Stimulated activated CD4-positive, alpha-beta T cell treated with anti-CD3 and anti-CD28 coated beads, Interleukin-4, amount 100 ng/mL, for 4 hours (primary cell): ENCODE measurements at regions not wholly inside any gene's neighbourhood (a gene's known extent, or its start where the extent isn't known, plus 50 kb on each side); places are given as distances from the start of the nearest gene placed in this dataset.

ENCODE experiments used
- DNase-seq, 2 experiments: peaks; one replicate each; pipeline ENCODE4 v3.0.0-alpha.2; 2020

DNA sequence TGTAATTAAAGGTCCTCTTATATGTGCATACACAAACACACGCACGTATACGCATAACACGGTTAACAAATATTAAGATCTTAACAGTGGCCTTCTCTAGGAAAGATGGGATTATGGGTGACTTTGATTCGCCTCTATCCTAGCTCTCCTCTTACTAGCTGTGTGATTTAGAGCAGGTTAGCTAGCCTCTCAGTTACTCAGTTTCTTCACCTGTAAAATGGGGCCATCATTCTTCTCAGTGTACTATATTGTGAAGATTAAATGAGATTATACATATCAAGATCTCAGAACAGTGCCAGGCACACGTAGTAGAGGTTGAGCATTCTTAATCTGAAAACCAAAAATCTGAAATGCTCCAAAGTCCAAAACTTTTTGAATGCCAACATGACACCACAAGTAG lies 159.3 kb downstream of the BCOR start:
- DNase-seq = no peak

DNA sequence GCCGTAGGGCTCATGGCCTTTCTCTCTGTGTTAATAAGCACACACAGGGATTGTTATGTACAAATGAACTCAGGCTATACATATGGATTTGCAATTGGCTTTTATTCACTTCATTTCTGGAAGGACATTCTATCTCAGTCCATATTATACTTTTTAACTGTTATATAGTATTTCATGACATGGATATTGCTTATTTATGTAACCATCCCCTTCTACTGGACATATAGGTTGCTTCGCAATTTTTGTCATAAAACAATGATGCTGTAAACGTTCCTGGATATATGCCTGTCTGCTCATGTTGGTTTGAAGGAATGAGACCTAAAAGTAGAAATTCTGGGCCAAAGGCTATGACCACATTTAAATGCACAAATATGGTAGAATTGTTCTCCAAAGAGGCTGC lies 158.1 kb downstream of the BCOR start:
- no peak for DNase-seq

DNA sequence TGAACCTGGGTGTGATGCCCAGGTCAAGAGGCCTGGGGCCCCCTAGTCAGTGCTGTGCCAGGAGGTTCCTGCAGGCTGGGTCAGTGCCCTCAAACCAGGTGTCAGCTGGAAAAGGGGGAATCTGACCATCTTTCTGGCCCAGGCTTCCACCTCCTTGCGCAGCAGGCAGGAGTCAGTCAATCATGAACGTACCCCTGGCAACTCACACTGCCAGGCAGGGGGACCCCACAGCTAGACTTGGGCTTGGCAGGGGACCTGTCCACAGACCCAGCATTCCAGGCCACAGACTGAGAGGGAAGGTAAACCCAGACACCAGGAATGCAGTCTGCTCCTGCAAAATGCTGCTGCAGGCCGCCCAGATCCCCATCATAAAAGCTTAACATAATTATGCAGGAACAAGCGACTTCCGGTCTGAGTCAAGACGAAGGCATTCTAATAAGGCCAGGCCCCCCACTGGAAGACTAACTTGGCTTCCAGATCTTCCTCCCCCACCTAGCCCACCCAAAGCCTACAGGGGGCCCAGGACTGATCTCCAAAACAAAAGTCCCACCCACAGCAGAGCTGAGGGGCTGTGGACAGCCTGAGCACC lies 156.3 kb downstream of the BCOR start:
- no peak for DNase-seq

DNA sequence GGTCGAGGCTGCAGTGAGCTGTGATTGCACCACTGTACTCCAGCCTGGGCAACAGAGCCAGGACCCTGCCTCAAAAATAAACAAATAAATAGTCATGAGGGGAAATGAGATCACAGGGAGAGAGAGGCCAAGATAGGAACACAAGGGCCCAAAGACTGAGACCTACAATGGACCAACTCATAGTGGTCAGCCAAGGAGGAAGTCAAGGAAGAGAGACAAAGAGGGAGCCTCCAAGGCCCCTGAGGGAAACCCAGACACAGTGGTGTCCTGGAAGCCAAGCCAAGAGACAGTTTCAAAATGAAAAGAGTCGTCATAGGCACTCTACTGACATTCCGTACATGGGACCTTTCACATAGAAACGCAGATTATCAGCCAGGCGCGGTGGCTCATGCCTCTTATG lies 153.3 kb downstream of the BCOR start:
- no peak for DNase-seq

DNA sequence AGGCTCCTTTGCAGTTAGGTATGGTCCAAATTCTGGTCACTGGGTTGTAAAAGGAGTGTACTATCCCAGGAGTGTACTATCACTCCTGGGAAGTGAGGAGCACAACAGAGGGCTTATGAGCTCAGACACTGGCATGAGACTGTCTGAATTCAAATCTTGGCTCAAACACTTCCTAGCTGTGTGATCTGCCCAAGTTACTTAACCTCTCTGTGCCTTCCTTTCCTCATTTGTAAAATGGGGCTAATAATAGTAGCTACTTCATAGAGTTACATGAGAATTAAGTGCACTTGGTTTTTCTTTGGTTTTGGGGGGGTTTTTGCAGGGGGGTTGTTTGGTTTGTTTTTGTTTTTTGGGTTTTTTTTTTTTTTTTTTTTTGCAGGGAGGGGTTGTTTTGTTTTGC lies 152.0 kb downstream of the BCOR start:
- DNase-seq = no peak

DNA sequence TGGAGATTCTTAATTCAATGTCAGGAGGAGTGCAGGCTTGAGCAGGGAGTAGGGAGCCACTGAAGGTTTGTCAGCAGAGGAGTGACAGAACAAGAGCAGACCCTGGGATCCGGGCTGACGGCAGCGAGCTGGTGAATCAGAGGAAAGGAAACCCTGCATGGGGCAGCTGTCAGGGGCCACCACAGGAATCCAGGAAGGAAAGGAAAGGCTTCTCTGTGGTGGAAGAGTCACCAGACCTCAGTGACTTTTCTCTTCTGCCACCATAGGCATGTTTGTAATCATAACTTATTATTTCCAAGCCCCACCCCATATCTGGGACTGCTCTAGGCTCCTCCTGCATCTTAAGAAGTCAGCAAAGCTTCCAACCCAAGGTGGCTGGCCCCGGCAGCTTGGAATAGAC lies 150.9 kb downstream of the BCOR start:
- DNase-seq = no peak

DNA sequence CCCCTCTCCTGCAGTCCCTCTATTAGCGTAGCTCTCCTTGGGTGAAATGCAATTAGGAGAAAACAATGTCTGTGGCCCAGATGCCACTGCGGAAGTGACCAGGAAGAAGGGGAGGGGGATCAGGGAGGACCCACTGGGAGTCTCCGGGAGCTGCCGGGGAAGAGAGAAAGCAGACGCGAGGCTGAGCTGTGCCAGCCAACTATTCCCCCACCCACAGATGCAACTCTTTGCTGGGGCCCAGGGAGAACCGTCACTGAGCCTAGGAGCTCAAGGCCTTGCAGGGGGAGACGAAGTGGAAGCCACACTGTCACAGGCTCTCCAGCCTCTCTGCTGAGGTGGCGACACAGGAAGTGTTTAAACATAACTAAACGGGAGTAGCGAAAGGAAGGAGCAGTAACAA lies 149.2 kb downstream of the BCOR start:
- DNase-seq = no peak

DNA sequence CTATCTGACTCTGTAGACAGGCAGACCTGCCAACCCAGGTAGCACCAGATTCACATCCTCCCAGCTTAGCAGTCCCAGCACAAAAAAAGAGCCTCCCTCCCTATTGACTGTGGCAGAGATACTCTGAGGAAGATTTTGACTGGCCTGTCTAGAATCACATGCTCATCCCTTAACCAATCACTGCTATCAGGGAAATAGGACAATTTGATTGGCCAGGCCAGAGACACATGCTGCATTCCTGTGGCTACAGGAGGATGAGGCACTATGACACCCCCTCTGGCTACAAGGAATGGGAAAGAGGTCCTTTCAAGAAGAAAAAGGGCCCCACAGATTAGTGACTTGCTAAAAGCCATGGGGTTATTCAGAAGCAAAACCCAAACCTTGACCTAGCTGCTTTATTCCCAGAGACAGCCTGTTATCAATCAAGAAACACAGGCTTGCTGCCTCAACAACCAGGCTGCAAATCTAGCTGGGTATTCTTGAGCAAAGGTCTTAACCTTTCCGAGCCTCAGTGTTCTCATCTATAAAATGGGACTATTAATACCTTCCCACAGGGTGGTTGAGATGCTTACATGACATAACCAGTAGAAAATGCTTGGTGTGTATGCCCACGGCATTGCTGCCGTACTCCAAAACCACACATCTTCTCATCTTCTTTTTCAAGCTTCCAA lies 147.6 kb downstream of the BCOR start:
- DNase-seq = no peak

DNA sequence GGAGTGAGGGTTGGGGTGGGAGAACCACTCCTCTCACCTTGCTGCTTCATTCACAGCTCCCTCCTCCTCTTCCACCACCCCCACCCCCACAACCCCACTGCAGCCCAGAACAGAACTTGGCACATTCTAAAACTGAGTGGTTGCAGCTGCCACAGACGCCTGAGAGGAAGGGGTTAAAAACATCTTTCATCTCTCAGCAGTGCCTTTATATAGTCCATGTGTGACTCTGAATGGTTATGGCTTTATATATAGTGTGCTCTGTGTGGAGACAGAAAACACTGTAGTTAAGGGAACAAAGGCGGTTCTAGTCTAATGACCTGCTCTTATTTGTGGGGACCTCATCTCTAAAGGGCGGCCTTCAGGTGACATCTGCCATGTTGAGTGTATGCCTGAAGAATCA lies 144.8 kb downstream of the BCOR start:
- DNase-seq = no peak

DNA sequence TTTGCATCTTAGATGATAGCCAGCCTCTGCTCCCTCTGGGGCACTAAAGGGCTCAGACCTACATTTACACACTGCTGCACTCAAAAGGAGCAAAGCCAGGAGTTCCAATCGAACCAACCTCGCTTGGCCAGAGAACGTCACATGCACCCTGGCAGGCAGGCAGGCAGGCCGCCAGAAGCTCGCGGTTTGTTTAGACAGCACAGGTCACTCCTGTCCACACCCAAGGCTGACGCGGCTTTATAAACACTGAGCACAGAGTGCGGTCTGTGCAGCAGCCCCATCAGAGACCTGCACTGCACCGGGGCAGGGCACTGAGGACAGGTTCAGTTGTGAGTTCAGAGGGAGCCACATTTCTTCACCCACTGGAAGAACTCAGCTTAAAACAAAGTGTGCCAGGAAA lies 143.9 kb downstream of the BCOR start:
- DNase-seq = no peak

DNA sequence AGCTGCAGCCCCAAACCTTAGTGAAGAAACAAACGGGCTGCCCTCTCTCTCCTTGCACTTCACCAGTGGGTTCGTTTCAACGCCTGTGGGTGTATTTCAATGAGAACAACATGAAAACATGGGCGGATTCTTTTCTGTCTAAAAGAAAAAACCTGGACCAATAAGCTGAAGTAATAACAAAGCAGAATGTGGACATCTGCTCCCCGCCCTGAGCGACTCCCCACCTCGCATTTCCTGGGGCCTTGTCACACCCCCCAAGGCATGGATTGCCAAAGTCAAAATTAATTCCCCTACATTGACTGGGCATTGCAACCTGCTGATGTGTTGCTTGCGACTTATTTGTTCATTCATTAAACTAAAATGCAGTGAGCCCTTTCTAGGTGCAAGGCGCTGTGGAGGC lies 142.9 kb downstream of the BCOR start:
- DNase-seq = no peak

DNA sequence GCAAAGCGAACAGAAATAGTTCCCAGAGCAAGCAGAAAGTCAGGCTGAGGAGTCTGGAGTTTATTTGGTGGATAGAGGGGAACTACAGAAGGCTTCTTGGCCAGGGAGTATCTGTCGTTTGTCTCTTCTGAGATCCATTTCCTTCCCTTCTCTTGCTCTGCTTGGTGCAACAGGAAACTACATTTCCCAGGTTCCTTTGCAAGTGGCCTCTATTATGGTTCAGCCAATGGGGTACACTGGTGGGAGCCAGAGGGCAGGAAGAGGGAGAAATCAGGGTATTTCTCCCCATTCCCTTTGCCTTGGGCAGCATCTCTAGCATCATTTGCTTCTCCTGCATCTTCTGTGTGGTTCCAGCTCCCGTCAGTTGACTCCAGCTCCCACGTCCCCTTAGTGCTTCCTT lies 142.1 kb downstream of the BCOR start:
- no peak for DNase-seq

DNA sequence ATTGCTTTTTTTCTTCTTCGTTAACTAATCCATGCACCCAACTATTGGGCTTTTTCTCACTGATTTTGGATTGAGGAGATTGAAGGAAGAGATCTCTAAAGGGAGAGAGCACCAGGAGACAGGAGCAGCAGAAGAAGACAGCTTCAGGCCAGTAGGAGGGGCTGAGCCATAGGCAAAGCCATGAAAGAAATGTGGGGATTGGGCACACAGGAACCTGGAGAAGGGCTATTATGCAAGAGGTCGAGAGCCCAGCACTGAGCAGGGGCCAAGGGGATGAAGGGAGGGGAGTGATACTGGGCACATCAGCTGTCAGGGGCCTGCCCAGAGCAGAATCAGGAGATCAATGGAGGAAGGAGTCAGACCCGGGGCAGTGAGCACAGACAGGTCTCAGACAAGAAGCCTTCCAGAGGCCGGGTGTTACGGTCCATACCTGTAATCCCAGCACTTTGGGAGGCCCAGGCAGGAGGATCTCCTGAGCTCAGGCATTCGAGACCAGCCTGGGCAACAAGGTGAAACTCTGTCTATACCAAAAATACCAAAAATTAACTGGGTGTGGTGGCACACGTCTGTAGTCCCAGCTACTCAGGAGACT lies 140.9 kb downstream of the BCOR start:
- DNase-seq = no peak

DNA sequence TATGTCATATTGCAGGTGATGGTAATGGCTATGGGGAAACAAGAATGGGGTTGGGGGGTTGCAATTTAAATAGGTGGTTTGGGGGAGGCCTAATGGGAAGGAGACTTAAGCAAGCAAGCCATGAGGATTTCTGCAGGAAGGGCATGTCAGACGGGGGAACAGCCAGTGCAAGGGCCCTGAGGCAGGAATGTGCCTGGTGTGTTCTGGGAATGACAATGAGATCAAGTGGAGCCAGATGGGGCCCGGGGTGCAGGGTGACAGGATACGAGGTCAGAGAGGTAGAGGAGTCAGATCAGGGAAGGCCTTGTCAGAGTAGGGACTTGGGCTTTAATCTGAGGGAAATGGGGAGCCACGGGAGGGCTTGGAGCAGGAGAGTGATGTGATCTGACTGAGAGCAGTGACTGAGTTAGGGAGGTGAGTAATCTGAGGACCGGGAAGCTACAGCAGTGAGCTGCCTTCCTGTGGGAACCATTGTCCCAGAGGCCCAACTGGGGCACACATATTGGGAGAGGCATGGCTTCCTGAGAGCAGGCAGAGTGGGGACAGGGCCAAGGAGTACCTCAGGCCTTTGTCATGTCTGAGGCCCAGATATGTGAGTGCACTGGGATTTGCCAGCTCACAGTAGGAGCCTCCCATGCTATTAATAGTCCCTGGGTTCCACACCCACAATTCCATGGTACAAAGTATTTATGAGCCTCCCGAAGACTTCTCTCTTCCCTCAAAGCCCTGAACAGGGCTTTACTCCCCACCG lies 139.8 kb downstream of the BCOR start:
- no peak for DNase-seq

DNA sequence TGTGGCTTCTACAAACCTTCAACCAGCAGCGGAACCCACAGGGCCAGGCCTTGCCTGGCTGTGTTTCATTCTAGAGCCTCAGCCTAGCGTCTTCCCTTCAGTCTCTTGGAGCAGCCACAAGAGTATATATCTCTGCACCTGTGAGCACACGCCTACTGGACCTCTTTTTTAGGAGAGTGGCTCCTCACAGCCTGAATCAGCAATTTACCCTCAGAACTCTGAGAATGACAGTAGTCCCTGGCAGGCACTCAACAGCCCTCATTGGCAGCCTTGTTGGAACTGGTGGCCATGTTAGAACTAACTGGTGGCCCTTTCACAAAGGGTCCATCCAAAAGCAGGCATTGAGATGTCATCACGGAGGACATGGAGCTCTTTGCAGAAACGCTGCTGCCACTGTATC lies 138.9 kb downstream of the BCOR start:
- no peak for DNase-seq

DNA sequence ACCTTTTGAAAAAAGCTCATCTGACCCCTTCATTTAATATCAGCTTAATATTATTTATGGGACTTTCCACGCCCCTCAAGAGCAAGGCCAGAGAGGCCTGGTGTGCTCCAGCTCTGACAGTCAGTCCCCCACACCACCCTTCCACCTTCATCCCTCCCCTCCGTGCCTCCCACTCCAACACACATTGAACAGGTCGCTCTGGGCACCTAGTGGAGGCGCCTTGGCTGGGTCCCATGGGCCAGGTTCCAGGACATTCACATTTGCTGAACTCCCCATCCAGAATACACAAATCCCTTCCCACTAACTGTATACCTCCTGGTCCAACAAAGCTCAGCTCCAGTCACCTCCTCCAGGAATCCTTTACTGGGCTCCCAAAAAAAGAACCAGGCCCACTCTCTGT lies 137.5 kb downstream of the BCOR start:
- no peak for DNase-seq

DNA sequence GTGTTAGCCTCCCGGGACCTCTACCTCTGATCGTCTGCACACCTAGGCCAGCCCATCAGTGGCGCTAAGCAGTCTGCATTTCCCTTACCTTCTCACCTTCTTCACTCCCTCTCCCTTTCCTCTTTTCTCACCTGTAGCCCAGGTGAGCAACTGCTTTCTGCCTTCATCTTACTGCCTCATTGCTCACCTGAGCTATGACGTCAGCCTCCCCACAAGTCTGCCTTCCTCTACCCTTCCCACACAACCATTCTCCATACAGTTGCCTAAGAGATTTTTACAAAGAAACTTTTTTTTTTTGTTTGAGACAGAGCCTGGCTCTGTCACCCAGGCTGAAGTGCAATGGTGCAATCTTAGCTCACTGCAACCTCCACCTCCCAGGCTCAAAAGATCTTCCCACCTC lies 136.3 kb downstream of the BCOR start:
- DNase-seq = no peak

DNA sequence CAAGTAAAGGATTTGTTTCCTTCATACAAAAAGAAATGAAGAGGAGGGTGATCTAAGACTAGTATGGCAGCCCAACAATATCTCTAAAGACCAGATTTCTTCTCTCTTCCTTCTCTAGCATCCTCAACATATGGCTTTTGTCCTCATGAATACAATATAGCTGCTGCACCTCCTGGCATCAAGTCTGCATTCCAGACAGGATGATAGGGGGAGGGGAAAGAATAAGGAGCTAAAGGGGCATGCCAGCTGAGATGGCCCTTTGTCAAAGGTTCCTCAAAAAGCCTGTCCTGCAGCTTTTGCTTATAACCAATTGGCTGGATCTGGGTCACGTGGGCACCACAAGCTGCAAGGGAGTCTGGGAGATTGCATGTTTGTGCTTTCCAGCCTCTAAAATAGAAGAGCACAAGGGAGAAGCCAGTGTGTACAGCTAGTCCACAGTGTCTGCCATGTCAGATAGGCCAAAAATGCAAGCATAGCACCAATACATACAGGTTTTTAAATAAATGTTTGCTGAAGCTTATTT lies 132.6 kb downstream of the BCOR start:
- DNase-seq = no peak

DNA sequence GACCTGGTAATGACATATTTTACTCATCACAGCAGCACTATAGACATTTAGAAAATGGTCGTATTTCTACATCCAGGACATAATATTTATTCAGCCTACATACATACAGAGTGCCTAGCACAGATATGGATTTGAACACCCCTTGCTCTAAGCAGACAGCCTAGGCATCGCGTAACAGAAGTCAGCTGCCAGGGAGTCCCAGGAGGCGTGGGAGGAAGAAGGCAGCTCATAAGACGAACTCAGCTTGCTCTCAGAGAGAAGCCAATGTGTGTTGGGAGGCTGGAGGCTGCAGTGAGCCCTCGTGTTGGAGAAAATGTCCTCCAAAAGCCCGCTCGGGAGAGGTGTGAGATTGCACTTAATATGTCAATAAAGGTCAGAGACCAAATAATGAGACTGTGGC lies 131.6 kb downstream of the BCOR start:
- no peak for DNase-seq

DNA sequence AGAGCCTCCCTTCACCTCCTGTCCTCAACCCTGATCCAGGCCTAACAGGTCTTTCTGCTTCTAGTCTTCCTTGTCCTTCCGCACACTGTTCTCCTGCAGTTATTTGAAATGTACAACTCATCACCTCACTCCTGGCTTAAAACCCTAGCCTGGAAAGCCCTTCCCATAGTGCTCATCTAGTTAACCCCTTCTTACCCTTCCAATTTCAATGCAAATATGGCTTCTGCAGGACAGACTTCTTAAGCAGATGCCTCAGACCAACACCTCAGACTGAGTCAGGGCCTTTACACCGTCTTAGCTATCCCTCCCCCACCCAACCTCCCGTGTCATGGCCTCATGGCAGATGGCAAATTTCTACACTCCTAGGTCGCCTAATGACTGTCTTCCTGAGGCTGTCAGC lies 130.4 kb downstream of the BCOR start:
- no peak for DNase-seq

DNA sequence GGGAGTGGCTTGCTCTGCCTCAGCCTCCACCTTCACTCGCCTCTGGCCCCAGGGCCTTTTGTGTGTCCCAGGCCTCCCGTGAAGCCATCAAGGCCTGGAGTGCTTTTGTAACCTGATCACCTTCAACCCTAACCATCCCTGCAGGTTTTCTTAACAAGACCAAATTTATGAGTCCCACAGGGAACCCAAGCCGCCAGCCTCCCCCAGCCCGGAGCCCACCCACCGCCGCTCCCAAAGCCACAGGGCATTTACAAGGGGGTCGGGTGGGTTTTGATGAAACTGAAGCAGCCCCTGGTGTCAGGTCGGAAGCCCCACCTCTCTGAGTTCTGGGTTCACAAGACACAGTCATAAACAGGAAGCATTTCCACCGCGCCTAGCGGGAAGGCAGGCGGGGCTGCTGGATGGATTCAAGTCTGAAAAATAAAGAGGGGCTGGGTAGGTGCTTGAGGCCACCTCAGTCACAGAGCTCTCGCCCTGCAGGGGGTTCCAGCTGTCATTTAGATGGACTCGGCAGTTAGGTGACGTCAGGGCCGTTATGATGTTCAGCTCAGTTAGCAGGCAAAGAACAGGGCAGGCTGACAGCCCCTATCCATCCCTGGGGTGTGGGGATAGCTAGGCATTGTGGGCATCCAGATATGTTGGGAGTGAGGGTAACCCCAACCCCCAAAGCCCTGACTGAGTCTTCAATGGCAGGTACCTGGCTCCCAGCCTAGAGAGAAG lies 128.5 kb downstream of the BCOR start:
- peak in 1 of 2 experiments; percentile 1 for DNase-seq

DNA sequence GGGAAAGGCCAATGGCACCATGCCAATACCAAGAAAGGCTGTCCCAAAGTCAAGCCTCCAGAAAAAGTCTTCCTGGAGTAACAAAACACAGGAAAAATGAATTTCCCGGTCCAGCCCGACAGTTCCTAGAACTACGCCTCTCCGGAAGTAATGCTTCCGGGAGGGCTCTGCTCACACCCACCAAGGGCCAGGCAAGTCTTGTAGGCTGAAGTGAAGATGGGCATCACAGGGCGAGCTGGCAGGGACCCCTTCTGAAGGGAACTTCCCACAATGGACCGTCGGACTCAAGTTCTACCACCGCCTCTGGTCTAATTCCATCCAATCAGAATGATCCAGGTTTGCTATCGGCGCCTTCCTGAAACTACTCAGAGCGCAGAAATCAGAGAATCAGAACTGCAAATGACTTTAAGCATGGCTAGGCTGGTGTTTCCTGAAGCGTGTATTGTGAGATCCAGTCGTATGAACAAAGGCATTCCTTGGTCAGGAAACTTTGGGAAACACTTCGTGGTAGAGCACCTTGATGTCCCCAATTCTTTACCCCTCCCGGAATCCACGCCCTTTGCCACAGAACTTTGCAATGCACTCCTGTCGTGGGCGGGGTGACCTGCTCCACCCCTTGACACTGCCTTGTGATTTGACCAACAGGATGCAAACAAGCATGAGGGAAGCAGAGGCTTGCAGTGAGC lies 127.8 kb downstream of the BCOR start:
- no peak for DNase-seq

DNA sequence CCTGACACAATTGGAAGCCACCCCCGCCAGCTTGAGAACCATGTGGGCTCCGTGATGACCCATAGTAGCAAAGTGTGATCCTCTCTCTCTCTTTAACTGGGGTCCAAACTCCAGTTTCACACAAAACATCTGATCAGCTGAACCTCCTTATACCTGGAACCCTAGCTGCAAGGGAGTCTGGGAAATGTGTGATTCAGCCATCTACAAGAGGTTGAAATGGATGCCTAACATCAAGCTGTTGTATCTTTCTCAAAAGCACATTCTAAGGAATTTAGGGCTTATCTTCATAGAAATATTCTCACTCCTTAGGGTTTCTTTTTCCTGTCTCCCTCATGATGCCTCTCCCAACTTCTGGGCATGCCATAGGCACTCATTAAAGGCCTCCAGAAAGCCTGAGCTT lies 126.0 kb downstream of the BCOR start:
- no peak for DNase-seq
